GM12892 (cell line): ENCODE measurements at regions not wholly inside any gene's neighbourhood (a gene's known extent, or its start where the extent isn't known, plus 50 kb on each side); places are given as distances from the start of the nearest gene placed in this dataset.

Experiments used
- POLR2A ChIP-seq: IDR thresholded peaks from 2 replicates; pipeline ENCODE4 v1.6.1; 2011; ENCODE audit warnings: low read depth, low read length, control low read depth
- POLR2AphosphoS5 ChIP-seq: IDR thresholded peaks from 2 replicates; pipeline ENCODE4 v1.6.1; 2011; ENCODE audit warnings: low read depth, low read length, control low read depth
- TAF1 ChIP-seq: IDR thresholded peaks from 2 replicates; pipeline ENCODE4 v1.6.1; 2011; ENCODE audit warnings: low read depth, mild to moderate bottlenecking, control low read depth, low read length, borderline replicate concordance

DNA sequence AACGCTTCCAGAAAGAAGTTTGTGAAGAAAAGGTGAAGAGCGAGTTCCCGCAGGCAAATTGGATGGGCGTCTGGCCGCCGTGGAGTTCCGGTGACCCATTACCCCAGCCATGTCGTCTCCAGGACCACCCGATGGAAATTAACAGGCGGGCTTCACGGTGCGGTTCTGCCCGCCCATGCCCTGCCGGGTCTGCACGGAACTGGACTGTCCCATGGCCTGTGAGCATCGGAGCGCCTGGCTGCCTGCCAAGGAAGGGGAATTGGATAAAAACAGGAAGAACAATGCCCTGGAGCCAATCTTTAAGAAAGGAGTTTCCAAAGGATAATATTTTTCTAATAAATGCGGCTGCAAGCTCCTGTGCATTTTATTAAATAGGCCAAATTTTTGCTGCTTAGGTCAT lies 319.8 kb upstream of the SLC7A11 start:
- no peak for TF ChIP-seq POLR2AphosphoS5
- no peak for TF ChIP-seq POLR2A
- no peak for TF ChIP-seq TAF1
